Right renal pelvis (tissue), 4 donors: ENCODE measurements at regions not wholly inside any gene's neighbourhood (a gene's known extent, or its start where the extent isn't known, plus 50 kb on each side); places are given as distances from the start of the nearest gene placed in this dataset.
"Not testable (repeated sequence)": the region's sequence is repeated elsewhere in the genome, so short reads cannot be mapped to it uniquely, and the experiment has no call there.

Experiments
- DNase-seq, 4 donors: peaks; one replicate each; pipeline ENCODE4 v3.0.0-alpha.2; 2013; ENCODE audit warnings: low read depth in 4 of 4, low spot score in 3 of 4, missing footprints in 1 of 4

GRCh38 chr2:155600914-155601760 is 731.4 kb downstream of the NR4A2 start:
- DNase-seq, result no peak

- no peak for DNase-seq
Observed at GRCh38 chr2:155600296-155600695, 732.2 kb downstream of the NR4A2 start.

- no peak for DNase-seq
Observed at GRCh38 chr2:155599834-155600233, 732.7 kb downstream of the NR4A2 start.

- DNase-seq, result no peak
Observed at GRCh38 chr2:155583674-155584195, 748.8 kb downstream of the NR4A2 start.

- no peak for DNase-seq
Observed at GRCh38 chr2:155574941-155575340, 757.6 kb downstream of the NR4A2 start.

- no peak for DNase-seq
Observed at GRCh38 chr2:155547571-155547970, 785.0 kb downstream of the NR4A2 start.

- peak in 1 of 4 donors; percentile 3 for DNase-seq
Observed at GRCh38 chr2:155546721-155547555, 785.6 kb downstream of the NR4A2 start.

- not testable (repeated sequence) for DNase-seq
Observed at GRCh38 chr2:155539028-155539427, 793.5 kb downstream of the NR4A2 start.

- DNase-seq, result no peak
Observed at GRCh38 chr2:155528034-155528433, 804.5 kb downstream of the NR4A2 start.

GRCh38 chr2:155525199-155525598 is 807.3 kb downstream of the NR4A2 start:
- no peak for DNase-seq

GRCh38 chr2:155519529-155520130 is 812.9 kb downstream of the NR4A2 start:
- no peak for DNase-seq

GRCh38 chr2:155518094-155518493 is 814.4 kb downstream of the NR4A2 start:
- no peak for DNase-seq

- no peak for DNase-seq
Observed at GRCh38 chr2:155517362-155517761, 815.2 kb downstream of the NR4A2 start.

- no peak for DNase-seq
Observed at GRCh38 chr2:155513248-155513647, 814.8 kb downstream of the KCNJ3 start.

GRCh38 chr2:155502766-155503165 is 804.3 kb downstream of the KCNJ3 start:
- DNase-seq, result no peak

GRCh38 chr2:155498106-155498505 is 799.6 kb downstream of the KCNJ3 start:
- no peak for DNase-seq

- no peak for DNase-seq
Observed at GRCh38 chr2:155494744-155495143, 796.2 kb downstream of the KCNJ3 start.

- DNase-seq, result no peak
Observed at GRCh38 chr2:155485141-155485842, 786.8 kb downstream of the KCNJ3 start.

- no peak for DNase-seq
Observed at GRCh38 chr2:155481141-155481540, 782.6 kb downstream of the KCNJ3 start.

GRCh38 chr2:155472018-155472417 is 773.5 kb downstream of the KCNJ3 start:
- DNase-seq, result not testable (repeated sequence)
